HepG2 (cell line): ENCODE measurements at regions not wholly inside any gene's neighbourhood (a gene's known extent, or its start where the extent isn't known, plus 50 kb on each side); places are given as distances from the start of the nearest gene placed in this dataset.

Experiments
- CREB3 ChIP-seq: sonication (generic); formaldehyde crosslinking; IDR thresholded peaks from 2 replicates; pipeline ENCODE4 v1.5.0; 2020; ENCODE audit warnings: missing genetic modification reagents
- E2F2 ChIP-seq: sonication (generic); formaldehyde crosslinking; IDR thresholded peaks from 2 replicates; pipeline ENCODE4 v1.4.0; 2020; ENCODE audit warnings: missing genetic modification reagents, borderline replicate concordance
- FOXJ3 ChIP-seq: sonication (generic); formaldehyde crosslinking; IDR thresholded peaks from 2 replicates; pipeline ENCODE4 v1.4.0; 2020; ENCODE audit warnings: missing genetic modification reagents, mild to moderate bottlenecking, borderline replicate concordance
- FOXK1 ChIP-seq: sonication (generic); formaldehyde crosslinking; IDR thresholded peaks from 2 replicates; pipeline ENCODE4 v1.4.0; 2020; ENCODE audit warnings: low read depth, missing genetic modification reagents, borderline replicate concordance
- FOXP4 ChIP-seq: sonication (generic); formaldehyde crosslinking; IDR thresholded peaks from 2 replicates; pipeline ENCODE4 v1.4.0; 2020; ENCODE audit warnings: missing genetic modification reagents
- HBP1 ChIP-seq: IDR thresholded peaks from 2 replicates; pipeline ENCODE4 v1.6.1; 2016; ENCODE audit warnings: low read depth, control low read depth
- MAF1 ChIP-seq: sonication (generic); formaldehyde crosslinking; IDR thresholded peaks from 2 replicates; pipeline ENCODE4 v1.5.0; 2020; ENCODE audit warnings: missing genetic modification reagents, borderline replicate concordance
- NFATC3 ChIP-seq: sonication (generic); formaldehyde crosslinking; IDR thresholded peaks from 2 replicates; pipeline ENCODE4 v1.5.1; 2020; ENCODE audit warnings: mild to moderate bottlenecking, missing genetic modification reagents
- NFE2L1 ChIP-seq: sonication (generic); formaldehyde crosslinking; IDR thresholded peaks from 2 replicates; pipeline ENCODE4 v1.4.0; 2020; ENCODE audit warnings: missing genetic modification reagents, mild to moderate bottlenecking, borderline replicate concordance
- POGK ChIP-seq: sonication (generic); formaldehyde crosslinking; conservative IDR thresholded peaks from 2 replicates; pipeline ENCODE4 v1.8.0; 2022; ENCODE audit warnings: mild to moderate bottlenecking, moderate library complexity, missing genetic modification reagents
- SIN3A ChIP-seq: IDR thresholded peaks from 2 replicates; pipeline ENCODE4 v1.6.1; 2011; ENCODE audit warnings: low read depth, mild to moderate bottlenecking, control low read depth, low read length, borderline replicate concordance
- SNAPC5 ChIP-seq: sonication (generic); formaldehyde crosslinking; IDR thresholded peaks from 2 replicates; pipeline ENCODE4 v1.8.1; 2023; ENCODE audit warnings: mild to moderate bottlenecking, missing genetic modification reagents, borderline replicate concordance
- TP53 ChIP-seq: sonication (generic); formaldehyde crosslinking; conservative IDR thresholded peaks from 2 replicates; pipeline ENCODE4 v1.4.0; 2020; ENCODE audit warnings: missing genetic modification reagents
- ZNF24 ChIP-seq: fragments of 450-650 bp; IDR thresholded peaks from 2 replicates; pipeline ENCODE4 v1.6.1; 2017; ENCODE audit warnings: antibody characterized with exemption, mild to moderate bottlenecking
- ZNF362 ChIP-seq: sonication (generic); formaldehyde crosslinking; IDR thresholded peaks from 2 replicates; pipeline ENCODE4 v1.4.0; 2020; ENCODE audit warnings: missing genetic modification reagents, mild to moderate bottlenecking, borderline replicate concordance
- ZNF644 ChIP-seq: IDR thresholded peaks from 2 replicates; pipeline ENCODE4 v1.6.1; 2016; ENCODE audit warnings: low read depth
- ZNF672 ChIP-seq: sonication (generic); formaldehyde crosslinking; IDR thresholded peaks from 2 replicates; pipeline ENCODE4 v1.8.1; 2022; ENCODE audit warnings: missing genetic modification reagents
- ZNF781 ChIP-seq: sonication (generic); formaldehyde crosslinking; IDR thresholded peaks from 2 replicates; pipeline ENCODE4 v1.5.1; 2020; ENCODE audit warnings: borderline replicate concordance, mild to moderate bottlenecking, missing genetic modification reagents; ENCODE audit errors: not compliant biosample characterization

- TF ChIP-seq MAF1 (CRISPR knock-in tag): no peak
- TF ChIP-seq NFE2L1 (CRISPR knock-in tag): no peak
- TF ChIP-seq HBP1 (CRISPR knock-in tag): peak; percentile 72; the same call in 1 of the 2 replicates
- TF ChIP-seq E2F2 (CRISPR knock-in tag): peak; percentile 52; the same call in 1 of the 2 replicates
- peak; percentile 92 for TF ChIP-seq FOXJ3 (CRISPR knock-in tag)
- 0 out of 2 replicates have a peak, but pooled peaks have one; percentile 46 for TF ChIP-seq SIN3A
- TF ChIP-seq ZNF644 (CRISPR knock-in tag): peak; percentile 63; the same call in 1 of the 2 replicates
- TF ChIP-seq ZNF24: no peak
- TF ChIP-seq POGK (CRISPR knock-in tag): peak; percentile 47; the same call in 1 of the 2 replicates
- peak; percentile 22 for TF ChIP-seq ZNF781 (CRISPR knock-in tag)
- peak; percentile 97 for TF ChIP-seq FOXP4 (CRISPR knock-in tag)
- TF ChIP-seq NFATC3 (CRISPR knock-in tag): no peak
- peak; percentile 81; the same call in 1 of the 2 replicates for TF ChIP-seq CREB3 (CRISPR knock-in tag)
- peak; percentile 58; the same call in 1 of the 2 replicates for TF ChIP-seq FOXK1 (CRISPR knock-in tag)
- peak; percentile 76; the same call in 1 of the 2 replicates for TF ChIP-seq ZNF362
- TF ChIP-seq TP53 (CRISPR knock-in tag): peak; percentile 73; the same call in 1 of the 2 replicates
- no peak for TF ChIP-seq ZNF672 (CRISPR knock-in tag)
- TF ChIP-seq SNAPC5: no peak
These were observed 165.8 kb upstream of the KLF14 start (continued) for GRCh38 chr7:130899638-130900401.
